ENCODE measurements at regions not wholly inside any gene's neighbourhood (a gene's known extent, or its start where the extent isn't known, plus 50 kb on each side); places are given as distances from the start of the nearest gene placed in this dataset.

DNA sequence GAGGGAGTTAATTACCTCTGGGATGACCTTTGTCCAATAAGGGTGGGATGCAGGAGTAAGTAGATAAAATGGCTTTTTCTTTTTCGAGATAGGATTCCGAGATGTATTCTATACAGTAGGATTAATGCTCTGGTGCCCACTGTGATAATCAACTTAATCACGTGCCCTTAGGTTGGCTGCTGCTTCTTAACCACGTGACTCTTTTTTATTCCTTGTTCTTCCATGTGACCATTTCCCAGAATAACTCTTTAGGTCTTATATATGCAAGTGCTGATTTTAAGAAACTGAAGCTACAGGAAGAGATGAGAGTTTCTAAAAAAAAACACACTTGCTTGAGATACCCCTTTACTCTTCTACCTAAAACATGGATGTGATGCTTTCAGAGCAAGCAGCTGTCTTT, 1628.9 kb downstream of the PCDH7 start:
- TF ChIP-seq CTCF (IDR thresholded peaks at IDR 0.05) (no peak), POLR2A (IDR thresholded peaks at IDR 0.05) (no peak)

All from right lobe of liver (tissue), 4 donors.